ENCODE measurements at regions not wholly inside any gene's neighbourhood (a gene's known extent, or its start where the extent isn't known, plus 50 kb on each side); places are given as distances from the start of the nearest gene placed in this dataset.
"Not testable (repeated sequence)": the region's sequence is repeated elsewhere in the genome, so short reads cannot be mapped to it uniquely, and the experiment has no call there.

DNA sequence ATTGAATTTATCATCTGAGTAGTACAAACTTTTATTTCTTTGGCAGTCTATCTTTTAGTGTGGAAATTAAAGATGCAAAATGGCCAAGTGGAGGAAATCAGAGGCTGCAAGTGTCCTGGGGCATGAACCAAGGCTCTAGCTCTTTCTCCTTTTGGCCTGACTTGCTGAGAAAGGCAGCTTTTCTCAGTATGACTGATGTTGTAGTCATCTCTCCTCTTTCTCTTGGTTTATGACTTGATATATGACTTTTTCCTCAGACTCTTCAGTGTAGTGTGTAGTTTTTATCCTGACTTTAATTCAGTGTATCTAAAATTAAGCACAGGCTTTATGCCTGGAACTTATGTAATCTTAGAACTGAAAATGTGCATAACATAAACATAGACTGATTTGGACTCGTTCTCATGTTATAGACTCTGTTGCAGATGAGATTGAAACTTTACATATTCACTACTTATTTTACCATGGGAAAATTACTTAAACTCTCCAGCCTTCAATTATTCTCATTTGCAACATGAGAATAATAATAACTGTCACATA lies 65.7 kb downstream of the SLITRK5 start:
- no peak for DNase-seq (ENCODE audit: low spot score in 2 of 2)
- Mint-ChIP-seq H3K4me1 (no peaks in the 10 kb centered on the region), H3K36me3 (no peaks in the 10 kb centered on the region), H3K9me3 (peaks cover 7% of the 10 kb centered on the region), H3K4me3 (no peak overlapping the region), H3K27ac (no peak overlapping the region)
- peak; percentile 58 for ATAC-seq

DNA sequence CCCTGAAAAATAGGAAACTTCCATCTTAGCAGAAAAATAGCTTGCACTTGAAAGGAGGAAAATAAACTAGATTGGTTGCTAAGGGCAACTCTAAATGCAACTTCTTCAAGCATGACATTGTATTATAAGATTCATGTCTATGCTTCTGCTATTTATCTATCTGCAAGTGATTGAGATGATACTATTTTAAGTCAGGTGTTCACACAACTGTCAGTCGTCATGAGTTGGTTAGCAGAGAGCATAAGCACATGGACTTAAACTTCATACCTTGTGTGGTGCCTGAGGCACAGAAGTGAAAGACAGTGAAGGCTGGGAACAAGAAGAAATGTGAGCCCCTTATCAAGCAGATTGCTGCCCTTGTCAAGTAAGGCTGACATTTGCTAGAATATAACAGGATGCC lies 82.9 kb downstream of the SLITRK5 start:
- ATAC-seq (no peak), DNase-seq (ENCODE audit: low spot score in 2 of 2) (no peak)
- Mint-ChIP-seq H3K9me3 (no peaks in the 10 kb centered on the region), H3K36me3 (no peaks in the 10 kb centered on the region), H3K27ac (no peak overlapping the region), H3K4me3 (no peak overlapping the region), H3K4me1 (no peaks in the 10 kb centered on the region)

DNA sequence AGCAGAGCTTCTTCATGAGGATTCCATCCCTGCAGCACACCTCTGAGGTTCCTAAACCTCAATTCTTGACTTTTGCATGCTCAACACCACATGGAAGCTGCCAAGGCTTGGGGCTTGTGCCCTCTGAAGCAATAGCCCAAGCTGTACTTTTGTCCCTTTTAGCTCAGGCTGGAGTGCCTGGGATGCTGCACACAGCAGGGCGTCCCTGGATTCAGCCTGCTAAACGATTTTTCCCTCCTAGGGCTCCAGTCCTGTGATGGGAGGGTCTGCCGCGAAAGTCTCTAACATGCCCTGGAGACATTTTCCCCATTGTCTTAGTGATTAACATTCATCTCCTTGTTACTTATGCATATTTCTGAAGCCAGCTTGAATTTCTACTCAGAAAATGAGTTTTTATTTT lies 98.3 kb downstream of the SLITRK5 start:
- Mint-ChIP-seq H3K9me3 (no peaks in the 10 kb centered on the region), H3K36me3 (no peaks in the 10 kb centered on the region), H3K4me3 (no peak overlapping the region), H3K4me1 (no peaks in the 10 kb centered on the region), H3K27ac (no peak overlapping the region)
- ATAC-seq = no peak
- no peak for DNase-seq (ENCODE audit: low spot score in 2 of 2)

DNA sequence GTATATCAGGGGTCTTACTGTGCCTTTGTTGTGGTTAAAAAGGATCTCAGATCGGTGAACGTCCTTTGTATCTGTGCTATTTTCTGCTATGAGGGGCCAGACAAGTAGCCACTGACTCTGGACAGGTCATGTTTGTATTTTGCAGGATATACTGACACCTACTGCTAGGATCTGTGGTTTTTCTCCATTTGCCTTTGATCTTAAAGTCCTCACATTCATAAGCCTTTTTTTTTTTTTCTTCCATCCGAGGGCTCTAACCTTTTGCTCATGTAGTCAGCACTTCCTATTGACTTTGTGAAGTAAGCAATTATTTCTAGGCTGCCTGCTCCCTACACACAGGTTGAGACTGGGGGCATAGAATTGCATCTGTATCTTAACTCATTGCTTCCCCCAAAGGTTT lies 106.2 kb downstream of the SLITRK5 start:
- H3K4me1 Mint-ChIP-seq = no peaks in the 10 kb centered on the region
- DNase-seq (ENCODE audit: low spot score in 2 of 2) = no peak
- H3K9me3 Mint-ChIP-seq = peaks cover 3% of the 10 kb centered on the region
- H3K36me3 Mint-ChIP-seq = no peaks in the 10 kb centered on the region
- no peak overlapping the region for H3K27ac Mint-ChIP-seq
- H3K4me3 Mint-ChIP-seq = no peak overlapping the region
- ATAC-seq = no peak

DNA sequence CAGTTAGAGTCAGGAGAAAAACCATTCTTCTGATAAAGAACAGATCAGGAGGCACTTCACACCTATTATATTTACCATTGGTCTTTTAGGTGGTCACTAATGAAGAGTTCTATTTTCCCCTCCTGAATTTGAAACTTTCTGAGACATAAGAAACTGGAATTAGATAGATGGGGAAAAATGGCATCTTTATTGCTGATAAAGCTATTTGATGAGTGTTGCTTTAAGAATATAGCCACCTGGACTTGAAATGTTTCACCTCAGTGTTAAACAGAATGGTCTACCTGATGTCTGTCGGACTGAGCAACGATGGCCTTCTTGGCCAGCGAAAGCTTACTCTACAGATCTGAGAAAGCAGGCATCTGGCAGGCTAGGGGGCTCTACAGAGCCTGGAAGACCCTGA lies 107.0 kb downstream of the SLITRK5 start:
- no peak for ATAC-seq
- H3K27ac Mint-ChIP-seq = no peak overlapping the region
- H3K36me3 Mint-ChIP-seq = no peaks in the 10 kb centered on the region
- DNase-seq (ENCODE audit: low spot score in 2 of 2) = no peak
- no peak overlapping the region for H3K4me3 Mint-ChIP-seq
- peaks cover 4% of the 10 kb centered on the region for H3K9me3 Mint-ChIP-seq
- no peaks in the 10 kb centered on the region for H3K4me1 Mint-ChIP-seq

DNA sequence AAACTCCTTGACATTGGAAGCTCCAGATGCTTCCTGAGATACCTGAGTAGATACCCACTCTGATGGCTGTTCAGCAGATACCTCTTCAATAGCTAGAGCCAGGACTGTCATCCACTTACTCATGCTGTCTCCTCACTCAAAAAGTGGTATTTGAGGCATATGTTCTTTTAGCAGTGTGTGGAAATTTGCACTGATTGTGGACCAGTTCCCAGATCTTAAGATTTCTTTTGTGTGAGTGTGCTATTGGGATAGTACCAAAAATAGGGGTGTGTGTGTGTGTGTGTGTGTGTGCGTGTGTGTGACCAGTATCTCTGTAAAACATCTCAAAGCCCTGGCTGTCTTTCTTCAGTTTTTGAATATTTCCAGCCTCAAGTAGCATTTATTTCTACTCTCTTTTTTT lies 108.3 kb downstream of the SLITRK5 start:
- no peak overlapping the region for H3K27ac Mint-ChIP-seq
- no peaks in the 10 kb centered on the region for H3K36me3 Mint-ChIP-seq
- no peak overlapping the region for H3K4me3 Mint-ChIP-seq
- no peaks in the 10 kb centered on the region for H3K4me1 Mint-ChIP-seq
- ATAC-seq = no peak
- no peak for DNase-seq (ENCODE audit: low spot score in 2 of 2)
- H3K9me3 Mint-ChIP-seq = peaks cover 6% of the 10 kb centered on the region

DNA sequence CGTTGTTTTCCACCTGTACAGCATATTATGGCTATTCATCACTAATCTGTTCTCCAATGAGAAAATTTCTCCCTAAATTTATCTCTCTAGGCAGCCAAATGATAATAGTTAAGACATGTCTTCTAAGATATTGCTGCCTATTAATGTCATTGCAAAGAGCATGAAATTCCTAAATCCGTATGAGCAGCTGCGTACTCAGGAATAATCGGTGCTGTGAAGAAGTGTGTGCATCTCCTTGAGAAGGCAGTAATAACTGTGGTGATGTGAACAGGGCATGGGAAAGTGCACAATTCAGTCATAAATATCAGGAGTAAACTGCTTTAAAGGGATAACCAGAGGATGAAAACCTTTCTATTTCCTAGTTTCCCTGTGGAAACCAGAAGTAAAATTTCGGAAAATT lies 112.2 kb downstream of the SLITRK5 start:
- Mint-ChIP-seq H3K4me1 (no peaks in the 10 kb centered on the region), H3K9me3 (peaks cover 3% of the 10 kb centered on the region), H3K27ac (no peak overlapping the region), H3K36me3 (no peaks in the 10 kb centered on the region), H3K4me3 (no peak overlapping the region)
- ATAC-seq (no peak), DNase-seq (ENCODE audit: low spot score in 2 of 2) (no peak)

DNA sequence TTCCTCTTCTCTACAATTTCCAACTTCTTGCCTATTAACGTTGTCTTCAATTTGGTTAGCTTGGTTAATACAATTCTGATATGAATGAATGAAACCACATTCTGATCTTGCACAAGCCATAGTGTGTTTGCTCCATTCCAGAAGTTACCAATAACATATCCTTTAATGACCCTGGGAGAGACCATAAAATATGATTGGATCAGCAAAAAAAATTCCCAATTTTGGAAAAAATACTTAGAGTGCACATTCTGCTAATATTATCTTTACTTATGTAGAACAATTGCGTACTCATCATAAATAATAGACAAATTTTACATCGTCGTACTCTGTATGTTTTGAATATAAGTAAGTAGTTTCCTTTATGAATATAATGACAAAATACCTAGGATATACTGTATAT lies 117.2 kb downstream of the SLITRK5 start:
- H3K4me3 Mint-ChIP-seq = no peak overlapping the region
- H3K27ac Mint-ChIP-seq = no peak overlapping the region
- DNase-seq (ENCODE audit: low spot score in 2 of 2) (no peak), ATAC-seq (no peak)
- no peaks in the 10 kb centered on the region for H3K36me3 Mint-ChIP-seq
- peaks cover 5% of the 10 kb centered on the region for H3K9me3 Mint-ChIP-seq
- H3K4me1 Mint-ChIP-seq = no peaks in the 10 kb centered on the region

DNA sequence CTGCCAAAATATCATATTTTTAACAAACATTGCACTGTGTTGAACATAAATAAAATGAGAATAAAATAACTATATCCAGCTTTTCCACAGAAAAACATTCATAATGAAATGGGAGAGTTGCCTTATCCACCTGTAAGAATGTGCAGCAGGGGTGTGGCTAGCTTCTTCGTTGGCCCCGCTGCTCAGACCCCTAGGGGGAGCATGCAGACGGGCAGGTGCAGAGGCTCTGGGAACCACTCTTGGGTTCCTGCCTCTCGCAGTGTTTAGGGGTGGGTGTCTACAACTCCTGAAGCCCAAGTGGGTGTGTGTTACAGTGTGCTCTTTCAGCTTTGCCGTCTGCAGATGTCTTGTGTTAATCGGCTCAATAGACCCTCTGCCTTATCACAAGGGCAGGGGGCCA lies 121.7 kb downstream of the SLITRK5 start:
- DNase-seq (ENCODE audit: low spot score in 2 of 2) = no peak
- H3K36me3 Mint-ChIP-seq = no peaks in the 10 kb centered on the region
- H3K9me3 Mint-ChIP-seq = peaks cover 10% of the 10 kb centered on the region
- H3K4me3 Mint-ChIP-seq = no peak overlapping the region
- H3K27ac Mint-ChIP-seq = no peak overlapping the region
- H3K4me1 Mint-ChIP-seq = no peaks in the 10 kb centered on the region
- no peak for ATAC-seq

DNA sequence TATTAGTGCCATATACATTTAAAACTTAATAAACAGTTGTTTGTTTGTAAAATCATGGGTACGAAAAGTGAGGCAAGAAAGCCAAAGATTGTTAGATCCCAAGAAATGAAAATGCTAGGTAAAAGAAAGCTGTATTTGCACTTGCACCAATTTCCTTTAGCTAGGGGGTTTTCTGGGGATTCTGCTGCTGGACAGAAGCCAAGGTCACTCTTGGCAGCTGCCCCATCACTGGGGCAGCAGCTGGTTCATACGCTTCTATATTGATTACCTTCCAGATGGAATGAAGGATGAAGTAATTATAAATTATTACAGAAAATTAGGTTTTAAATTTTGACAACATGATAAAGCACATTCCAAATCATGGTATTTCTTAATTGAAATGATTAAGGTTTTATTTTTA lies 127.4 kb downstream of the SLITRK5 start:
- Mint-ChIP-seq H3K4me3 (no peak overlapping the region), H3K4me1 (no peaks in the 10 kb centered on the region), H3K36me3 (no peaks in the 10 kb centered on the region), H3K27ac (no peak overlapping the region), H3K9me3 (peaks cover 8% of the 10 kb centered on the region)
- ATAC-seq = no peak
- no peak for DNase-seq (ENCODE audit: low spot score in 2 of 2)

DNA sequence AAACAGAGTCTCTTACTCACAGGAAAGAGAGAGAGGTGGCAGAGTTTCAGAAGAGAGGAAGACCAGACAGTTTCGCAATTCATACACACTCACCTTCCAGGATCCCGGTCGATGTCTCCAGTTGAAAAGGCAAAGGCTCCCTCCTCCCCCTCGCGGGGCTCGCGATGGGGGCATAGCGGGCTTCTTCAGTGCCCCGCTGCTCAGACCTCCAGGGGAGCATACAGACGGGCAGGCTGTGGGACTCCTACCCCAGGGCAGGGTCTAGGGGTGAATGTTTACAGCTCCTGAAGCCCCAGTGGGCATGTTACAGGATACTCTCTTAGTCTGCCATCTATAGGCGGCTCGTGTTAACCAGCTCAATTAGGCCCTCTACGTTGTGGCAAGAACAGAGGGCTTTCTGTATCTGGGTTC lies 139.2 kb downstream of the SLITRK5 start:
- no peak for DNase-seq (ENCODE audit: low spot score in 2 of 2)
- ATAC-seq = no peak
- Mint-ChIP-seq H3K4me1 (no peaks in the 10 kb centered on the region), H3K27ac (no peak overlapping the region), H3K4me3 (no peak overlapping the region), H3K9me3 (peaks cover 5% of the 10 kb centered on the region), H3K36me3 (no peaks in the 10 kb centered on the region)

DNA sequence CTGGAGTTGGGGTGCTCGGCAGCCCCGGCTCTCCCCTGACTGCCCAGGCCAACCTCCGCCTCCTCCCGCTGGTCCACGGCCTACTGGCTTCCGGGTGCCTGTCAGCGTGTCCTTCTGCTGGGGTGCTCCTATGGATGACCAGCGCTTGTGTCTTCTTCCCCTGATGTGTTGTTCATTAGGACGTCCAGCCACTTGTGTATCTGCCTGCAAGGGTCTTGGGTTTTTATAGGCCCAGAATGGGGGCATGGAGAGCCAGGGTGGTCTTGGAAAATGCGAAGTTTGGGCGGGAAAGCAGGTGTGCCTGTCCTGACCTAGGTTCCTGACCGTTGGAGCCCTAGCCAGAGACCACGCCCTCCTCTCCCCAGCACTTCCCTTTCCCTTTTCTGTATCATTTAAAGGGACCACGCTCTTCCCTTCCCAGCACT lies 139.8 kb downstream of the SLITRK5 start:
- DNase-seq (ENCODE audit: low spot score in 2 of 2) (no peak), ATAC-seq (no peak)
- Mint-ChIP-seq H3K4me1 (no peaks in the 10 kb centered on the region), H3K36me3 (no peaks in the 10 kb centered on the region), H3K9me3 (peaks cover 5% of the 10 kb centered on the region), H3K27ac (no peak overlapping the region), H3K4me3 (no peak overlapping the region)

DNA sequence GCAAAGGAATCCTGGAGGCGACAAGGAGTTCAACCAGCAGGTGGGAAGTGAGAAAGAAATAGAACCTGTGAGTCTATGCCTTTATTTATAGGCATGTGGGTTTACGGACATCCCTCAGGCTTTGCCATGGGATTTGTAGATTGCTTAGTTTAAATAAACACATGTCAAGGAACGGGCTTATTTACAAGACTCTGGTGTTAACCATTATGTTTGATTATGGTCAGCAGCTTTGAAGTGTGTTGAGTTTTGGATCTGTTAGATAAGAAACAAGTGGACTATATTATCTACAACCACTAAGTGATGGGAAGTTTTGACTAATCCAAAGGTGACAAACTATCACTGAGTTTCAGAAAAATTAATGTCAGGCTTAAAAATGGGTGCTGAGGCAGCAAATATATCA lies 143.2 kb downstream of the SLITRK5 start:
- Mint-ChIP-seq H3K9me3 (no peaks in the 10 kb centered on the region), H3K27ac (no peak overlapping the region), H3K4me3 (no peak overlapping the region), H3K36me3 (no peaks in the 10 kb centered on the region), H3K4me1 (no peaks in the 10 kb centered on the region)
- ATAC-seq = no peak
- DNase-seq (ENCODE audit: low spot score in 2 of 2) = no peak

DNA sequence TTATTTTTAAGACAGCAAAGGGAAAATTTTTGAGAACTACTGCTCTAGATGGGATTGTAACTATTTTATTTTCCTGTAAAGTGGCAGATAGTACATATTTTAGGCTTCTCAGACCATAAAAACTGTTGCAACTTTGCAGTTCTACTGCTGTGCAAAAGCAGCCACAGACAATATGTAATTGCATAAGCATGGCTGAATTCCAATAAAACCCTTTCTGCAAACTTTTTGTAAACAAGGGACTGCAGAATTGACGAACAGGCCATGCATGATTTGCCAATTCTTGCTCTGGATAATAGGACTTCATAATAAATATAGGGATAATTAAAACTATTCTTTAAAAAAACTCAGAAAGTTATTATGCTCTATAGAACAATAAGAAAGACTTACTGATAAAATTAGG lies 149.1 kb downstream of the SLITRK5 start:
- Mint-ChIP-seq H3K9me3 (peaks cover 4% of the 10 kb centered on the region), H3K4me1 (no peaks in the 10 kb centered on the region), H3K4me3 (no peak overlapping the region), H3K36me3 (no peaks in the 10 kb centered on the region), H3K27ac (no peak overlapping the region)
- ATAC-seq = no peak
- DNase-seq (ENCODE audit: low spot score in 2 of 2) = no peak

DNA sequence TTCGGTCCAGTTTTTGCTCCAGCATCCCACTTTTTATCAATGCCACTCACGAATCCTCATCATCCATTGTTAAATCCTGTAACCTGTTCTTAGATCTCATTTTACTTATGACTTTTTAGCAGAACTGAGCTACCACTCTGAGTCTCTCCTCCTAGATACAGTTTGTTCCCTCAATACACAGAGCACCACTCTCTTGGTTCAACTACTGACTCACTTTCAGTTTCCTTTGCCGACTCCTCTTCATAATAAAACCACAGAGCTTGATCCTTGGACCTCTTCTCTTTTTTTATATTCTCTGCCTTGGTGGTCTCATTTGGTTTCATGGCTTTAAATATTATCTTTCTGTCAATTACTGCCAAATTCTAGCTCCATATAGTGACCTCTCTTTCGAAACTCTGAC lies 150.3 kb downstream of the SLITRK5 start:
- Mint-ChIP-seq H3K4me1 (no peaks in the 10 kb centered on the region), H3K4me3 (no peak overlapping the region), H3K9me3 (peaks cover 4% of the 10 kb centered on the region), H3K36me3 (no peaks in the 10 kb centered on the region), H3K27ac (no peak overlapping the region)
- DNase-seq (ENCODE audit: low spot score in 2 of 2) (no peak), ATAC-seq (no peak)

DNA sequence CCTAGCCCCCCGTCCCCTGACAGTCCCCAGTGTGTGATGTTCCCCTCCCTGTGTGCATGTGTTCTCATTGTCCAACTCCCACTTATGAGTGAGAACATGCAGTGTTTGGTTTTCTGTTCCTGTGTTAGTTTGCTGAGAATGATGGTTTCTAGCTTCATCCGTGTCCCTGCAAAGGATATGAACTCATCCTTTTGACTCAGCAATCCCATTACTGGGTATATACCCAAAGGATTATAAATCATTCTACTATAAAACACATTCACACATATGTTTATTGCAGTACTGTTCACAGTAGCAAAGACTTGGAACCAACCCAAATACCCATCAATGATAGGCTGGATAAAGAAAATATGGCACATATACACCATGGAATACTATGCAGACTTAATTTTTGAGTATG lies 155.1 kb downstream of the SLITRK5 start:
- not testable (repeated sequence) for H3K36me3 Mint-ChIP-seq; DNase-seq (ENCODE audit: low spot score in 2 of 2); ATAC-seq; H3K27ac Mint-ChIP-seq; H3K9me3 Mint-ChIP-seq; H3K4me1 Mint-ChIP-seq; H3K4me3 Mint-ChIP-seq

DNA sequence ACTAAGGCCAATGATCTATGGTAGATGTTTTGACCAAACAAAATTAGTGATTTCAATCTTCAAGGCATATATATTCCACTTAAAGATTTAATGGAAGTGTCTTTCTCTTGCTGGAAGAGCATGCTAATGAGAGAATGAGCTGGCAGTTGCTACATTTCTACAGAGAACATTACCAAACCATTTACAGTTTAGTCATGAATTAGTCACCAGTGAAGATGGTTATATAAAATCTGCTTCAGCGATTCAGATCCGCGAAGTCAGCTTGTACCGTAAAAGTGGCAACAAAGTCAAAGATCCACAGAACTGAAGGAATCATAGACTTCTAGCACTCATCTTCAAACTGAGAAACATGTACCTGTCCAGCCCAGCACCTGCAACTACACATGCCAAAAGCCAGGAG lies 156.3 kb downstream of the SLITRK5 start:
- H3K36me3 Mint-ChIP-seq = no peaks in the 10 kb centered on the region
- H3K9me3 Mint-ChIP-seq = peaks cover 4% of the 10 kb centered on the region
- ATAC-seq (no peak), DNase-seq (ENCODE audit: low spot score in 2 of 2) (no peak)
- no peaks in the 10 kb centered on the region for H3K4me1 Mint-ChIP-seq
- no peak overlapping the region for H3K27ac Mint-ChIP-seq
- H3K4me3 Mint-ChIP-seq = no peak overlapping the region
